Calu3 (cell line): ENCODE measurements at regions not wholly inside any gene's neighbourhood (a gene's known extent, or its start where the extent isn't known, plus 50 kb on each side); places are given as distances from the start of the nearest gene placed in this dataset.

Experiments used
- BruUV-seq: library from RNA; stranded (reverse); fragments of 400-500 nt; replicated peaks from 2 replicates; lab custom pipeline; 2021; lab: Mats Ljungman, UMichigan
- CTCF ChIA-PET: fragments of 300-600 bp; sonication (Branson Sonifier 250); formaldehyde crosslinking; loops from one replicate; lab custom pipeline; 2022; ENCODE audit warnings: antibody characterized with exemption; lab: Charles Lee
- DNase-seq: peaks from one replicate; pipeline ENCODE4 v3.0.0; 2022
- H3K27ac Mint-ChIP-seq: one replicate; pipeline ENCODE4 v1.8.0; 2022; ENCODE audit warnings: mixed read lengths; ENCODE audit not compliant: unreplicated experiment
- H3K27me3 Mint-ChIP-seq: one replicate; pipeline ENCODE4 v1.8.0; 2022; ENCODE audit warnings: mixed read lengths; ENCODE audit not compliant: unreplicated experiment
- H3K36me3 Mint-ChIP-seq: one replicate; pipeline ENCODE4 v1.8.0; 2022; ENCODE audit warnings: mild to moderate bottlenecking, moderate library complexity, mixed read lengths; ENCODE audit not compliant: insufficient read depth, unreplicated experiment
- H3K4me1 Mint-ChIP-seq: one replicate; pipeline ENCODE4 v1.8.0; 2022; ENCODE audit warnings: mild to moderate bottlenecking, low read depth, mixed read lengths; ENCODE audit not compliant: unreplicated experiment
- H3K4me3 Mint-ChIP-seq: one replicate; pipeline ENCODE4 v1.8.0; 2022; ENCODE audit warnings: mild to moderate bottlenecking, low read depth, moderate library complexity, mixed read lengths; ENCODE audit not compliant: unreplicated experiment
- H3K9me3 Mint-ChIP-seq: one replicate; pipeline ENCODE4 v1.8.0; 2022; ENCODE audit warnings: low read depth, mixed read lengths; ENCODE audit not compliant: unreplicated experiment
- CTCF ChIP-seq: fragments of 200-600 bp; IDR thresholded peaks from one replicate; pipeline ENCODE4 v1.8.0; 2022; ENCODE audit warnings: antibody characterized with exemption; ENCODE audit not compliant: unreplicated experiment
- intact Hi-C: fragments of 100-400 bp; cut with micrococcal nuclease; formaldehyde crosslinking; loops from one replicate; pipeline ENCODE4 v1.10.0; 2022; ENCODE audit not compliant: unreplicated experiment

- intact Hi-C loops, result no loop called here
- no peaks in the 10 kb centered on the region for H3K36me3 Mint-ChIP-seq
- H3K27me3 Mint-ChIP-seq, result no peaks in the 10 kb centered on the region
- CTCF ChIA-PET, result no interaction called here
- BruUV-seq, result no TSS peak
- no peak for TF ChIP-seq CTCF
- no peak for DNase-seq
- no peak overlapping the region for H3K27ac Mint-ChIP-seq
- H3K4me3 Mint-ChIP-seq, result no peak overlapping the region
- H3K9me3 Mint-ChIP-seq, result no peaks in the 10 kb centered on the region
- H3K4me1 Mint-ChIP-seq, result no peaks in the 10 kb centered on the region
Measured at GRCh38 chr1:115893545-115893944, 52.6 kb upstream of the NHLH2 start.

- BruUV-seq, result no TSS peak
- CTCF ChIA-PET, result no interaction called here
- Mint-ChIP-seq H3K4me3 (no peak overlapping the region), H3K36me3 (no peaks in the 10 kb centered on the region), H3K27ac (no peak overlapping the region), H3K4me1 (no peaks in the 10 kb centered on the region), H3K27me3 (no peaks in the 10 kb centered on the region), H3K9me3 (no peaks in the 10 kb centered on the region)
- TF ChIP-seq CTCF, result no peak
- no peak for DNase-seq
- intact Hi-C loops, result no loop called here
Measured at GRCh38 chr1:115898020-115898419, 57.1 kb upstream of the NHLH2 start.

- H3K9me3 Mint-ChIP-seq, result no peaks in the 10 kb centered on the region
- no TSS peak for BruUV-seq
- no peak overlapping the region for H3K27ac Mint-ChIP-seq
- no peaks in the 10 kb centered on the region for H3K36me3 Mint-ChIP-seq
- H3K27me3 Mint-ChIP-seq, result no peaks in the 10 kb centered on the region
- no peak overlapping the region for H3K4me3 Mint-ChIP-seq
- TF ChIP-seq CTCF, result no peak
- no peaks in the 10 kb centered on the region for H3K4me1 Mint-ChIP-seq
- CTCF ChIA-PET, result no interaction called here
- DNase-seq, result no peak
- intact Hi-C loops, result no loop called here
Measured at GRCh38 chr1:115900856-115901255, 59.9 kb upstream of the NHLH2 start.

GRCh38 chr1:115906627-115907026 lies 65.7 kb upstream of the NHLH2 start:
- intact Hi-C loops, result no loop called here
- H3K4me1 Mint-ChIP-seq, result peaks cover 7% of the 10 kb centered on the region
- H3K27me3 Mint-ChIP-seq, result no peaks in the 10 kb centered on the region
- H3K9me3 Mint-ChIP-seq, result no peaks in the 10 kb centered on the region
- no peak overlapping the region for H3K4me3 Mint-ChIP-seq
- peak; percentile 1 for DNase-seq
- no peak for TF ChIP-seq CTCF
- CTCF ChIA-PET, result no interaction called here
- H3K36me3 Mint-ChIP-seq, result no peaks in the 10 kb centered on the region
- BruUV-seq, result no TSS peak
- no peak overlapping the region for H3K27ac Mint-ChIP-seq
